Stimulated activated CD8-positive, alpha-beta memory T cell treated with anti-CD3 and anti-CD28 coated beads, Interleukin-7, amount 100 ng/mL, for 4 hours (primary cell): ENCODE measurements at regions not wholly inside any gene's neighbourhood (a gene's known extent, or its start where the extent isn't known, plus 50 kb on each side); places are given as distances from the start of the nearest gene placed in this dataset.

Source experiments
- DNase-seq, 2 donors: peaks; one replicate each; pipeline ENCODE4 v3.0.0-alpha.2; 2020; ENCODE audit warnings: low read depth in 2 of 2

DNA sequence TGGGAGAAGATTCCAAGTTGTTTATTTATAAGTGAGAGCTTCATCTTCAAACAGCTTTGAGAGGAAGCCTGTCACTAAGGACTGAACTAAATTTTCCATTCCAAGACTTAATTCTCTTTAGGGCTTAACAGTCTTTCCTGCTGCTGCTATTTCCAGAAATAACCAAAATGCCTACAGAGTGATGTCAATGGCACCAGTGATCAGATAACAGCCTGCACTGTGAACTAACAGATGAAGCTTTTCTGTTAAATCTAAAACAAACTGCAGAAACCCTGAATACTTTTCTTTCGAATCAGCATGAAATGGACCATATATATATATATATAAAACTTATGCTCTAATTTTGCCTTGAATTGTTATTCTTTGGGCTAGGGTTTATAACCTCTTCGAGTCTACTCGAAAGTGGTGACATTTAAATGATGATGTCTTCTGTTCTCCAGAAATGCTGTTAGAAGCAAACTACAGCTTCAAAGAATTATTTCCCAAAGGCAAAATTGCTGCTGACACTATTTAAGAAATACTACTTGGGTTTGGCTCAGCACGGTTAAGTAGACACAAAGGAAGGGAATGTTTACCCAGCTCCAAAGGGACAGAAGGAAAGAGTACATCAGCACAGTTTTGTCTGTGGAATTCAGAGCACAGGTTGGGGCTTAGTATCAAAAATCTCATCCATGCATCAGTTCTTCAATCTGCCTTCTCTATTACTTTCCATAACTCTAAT is 238.5 kb upstream of the LRRN1 start:
- no peak for DNase-seq

DNA sequence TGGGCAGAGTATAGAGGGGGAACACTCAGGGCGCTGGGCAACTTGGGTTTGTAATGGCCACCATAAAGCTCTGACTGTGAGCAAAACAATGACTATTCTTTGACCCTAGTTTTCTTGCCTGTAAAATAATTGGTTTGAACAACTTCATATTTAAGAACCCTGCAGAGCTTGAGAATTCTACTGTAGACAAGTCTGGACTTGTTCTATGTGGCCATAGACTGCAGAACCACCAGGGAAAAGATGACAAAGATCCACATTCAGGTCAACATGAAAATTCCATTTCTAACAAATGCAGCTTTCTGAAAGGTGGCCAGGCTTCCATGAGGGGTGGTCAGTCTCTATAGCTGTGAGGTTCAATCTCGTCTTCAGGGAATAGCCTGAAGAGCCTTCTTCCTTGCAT is 239.4 kb upstream of the LRRN1 start:
- no peak for DNase-seq

DNA sequence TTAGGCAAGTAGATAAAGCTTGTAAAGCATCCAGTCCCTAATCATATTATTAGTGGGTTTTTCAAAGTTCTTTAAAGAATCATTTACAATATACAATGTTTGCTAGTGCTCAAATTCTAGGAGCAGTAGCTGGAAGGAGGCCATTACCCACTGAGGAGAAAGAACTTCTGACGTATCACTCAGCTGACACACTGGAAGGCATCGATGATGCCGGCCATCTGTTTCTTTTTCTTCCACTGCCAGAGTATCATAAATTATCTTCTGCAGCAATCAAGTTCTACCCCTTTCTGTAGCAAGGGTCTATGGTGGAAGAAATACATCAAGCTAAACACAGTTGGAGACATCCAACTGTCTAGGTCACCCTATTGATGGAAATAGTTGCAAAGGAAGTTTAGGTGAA is 243.2 kb upstream of the LRRN1 start:
- DNase-seq = no peak

DNA sequence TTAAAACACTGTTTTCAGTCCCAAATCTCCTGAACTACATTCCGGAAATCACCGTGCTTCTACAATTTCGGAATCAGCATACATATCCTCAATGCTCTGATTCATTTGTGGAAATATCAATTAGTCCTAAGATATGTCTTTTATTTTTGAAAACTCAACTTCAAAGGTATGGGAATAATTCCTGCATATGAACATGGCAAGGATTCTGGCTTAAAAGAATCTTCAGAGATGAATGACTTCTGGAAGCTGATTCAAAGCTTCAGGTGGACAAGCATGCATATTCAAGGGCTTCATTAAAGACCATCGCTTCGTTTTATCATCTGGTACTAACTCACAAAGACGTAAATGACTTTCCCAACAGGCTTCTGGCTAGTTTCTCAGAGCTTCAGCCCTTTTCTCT is 246.0 kb upstream of the LRRN1 start:
- DNase-seq = no peak

DNA sequence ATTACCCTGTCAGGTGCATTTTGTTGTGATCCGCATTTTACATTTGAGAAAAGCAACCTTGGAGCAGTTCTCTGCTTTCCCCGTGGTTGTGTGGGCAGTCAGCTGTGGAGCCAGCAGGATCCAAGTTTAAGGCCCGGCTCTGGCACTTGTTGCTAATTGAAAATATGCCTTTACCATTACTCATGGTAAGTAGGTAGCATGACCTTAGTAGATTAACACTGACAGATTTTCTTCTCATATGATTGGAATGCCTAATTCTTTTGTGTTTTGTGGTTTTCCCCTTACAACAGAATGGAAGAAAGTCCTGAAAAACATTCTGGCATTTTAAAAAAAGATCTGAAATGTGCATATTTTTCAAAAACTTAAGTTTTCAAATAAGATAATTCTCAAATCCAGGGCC is 246.5 kb upstream of the LRRN1 start:
- no peak for DNase-seq

DNA sequence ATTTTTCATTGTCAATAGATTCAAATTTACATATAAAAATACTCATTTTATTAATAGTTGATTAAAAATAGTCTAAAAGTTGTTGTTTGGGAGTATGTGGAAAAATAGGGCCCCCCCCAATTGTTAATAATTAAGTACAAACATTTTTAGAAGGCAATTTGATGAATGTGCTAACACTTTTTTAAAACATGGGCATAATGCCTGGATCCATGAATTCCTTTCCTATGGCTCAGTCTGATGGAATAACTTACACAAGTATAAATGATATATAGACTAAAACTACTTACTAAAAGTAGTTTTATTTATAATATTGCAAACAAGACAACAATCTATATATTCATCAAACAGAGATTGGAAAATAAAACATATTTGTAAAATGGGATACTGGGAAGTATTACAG is 247.2 kb upstream of the LRRN1 start:
- no peak for DNase-seq

DNA sequence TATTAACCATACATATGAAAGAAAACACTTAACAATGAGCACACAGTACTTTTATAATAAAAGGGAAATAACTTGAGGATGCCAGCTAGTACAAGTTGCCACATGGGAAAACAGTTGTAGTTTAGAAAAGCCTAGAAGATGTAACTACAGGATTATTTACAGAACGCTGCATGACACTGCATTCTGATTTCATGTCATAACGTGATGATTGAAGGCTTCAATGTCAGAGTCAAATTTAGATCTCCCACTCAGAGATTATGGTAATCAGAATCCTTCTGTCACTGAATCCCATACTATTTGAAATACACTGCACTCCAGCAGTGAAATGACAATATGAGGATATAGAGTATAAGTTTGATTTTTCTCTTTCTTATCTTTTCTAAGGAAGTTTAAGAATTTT is 253.9 kb upstream of the LRRN1 start:
- DNase-seq = no peak

DNA sequence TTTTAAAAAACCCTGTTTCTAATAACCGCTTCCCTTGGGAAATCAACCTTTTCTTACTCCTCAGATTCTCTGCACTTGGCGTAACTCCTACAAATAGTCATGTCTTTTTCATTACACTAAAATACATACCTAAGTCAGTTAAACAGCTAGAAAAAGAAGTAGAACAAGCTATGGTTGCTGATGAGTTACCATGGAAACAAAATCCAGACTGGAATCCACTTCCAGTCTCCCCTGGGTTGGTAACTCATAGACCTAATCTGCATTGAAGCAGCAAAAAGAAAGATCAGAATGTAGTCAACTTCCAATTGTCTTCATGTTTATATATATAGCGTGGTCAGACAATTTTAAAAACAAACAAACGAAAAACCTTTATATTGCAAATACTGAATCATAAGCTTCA is 260.8 kb upstream of the LRRN1 start:
- DNase-seq = no peak

DNA sequence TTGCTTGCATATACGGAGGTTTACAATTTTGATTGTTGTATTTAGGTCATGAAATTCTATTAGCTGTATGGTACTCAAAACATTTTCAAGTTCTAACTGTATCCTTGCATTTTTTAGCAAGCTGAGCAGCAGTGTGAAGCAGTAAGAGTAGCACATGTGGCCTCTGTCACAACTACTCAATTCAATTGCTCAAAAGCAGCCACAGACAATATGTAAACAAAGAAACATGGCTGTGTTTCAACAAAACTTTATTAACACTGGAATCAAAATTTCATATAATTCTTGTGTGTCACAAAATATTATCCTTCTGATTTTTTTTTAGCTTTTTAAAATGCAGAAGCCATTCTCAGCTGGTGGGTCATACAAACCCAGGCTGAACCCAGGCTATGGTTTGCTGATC is 266.7 kb upstream of the LRRN1 start:
- no peak for DNase-seq

DNA sequence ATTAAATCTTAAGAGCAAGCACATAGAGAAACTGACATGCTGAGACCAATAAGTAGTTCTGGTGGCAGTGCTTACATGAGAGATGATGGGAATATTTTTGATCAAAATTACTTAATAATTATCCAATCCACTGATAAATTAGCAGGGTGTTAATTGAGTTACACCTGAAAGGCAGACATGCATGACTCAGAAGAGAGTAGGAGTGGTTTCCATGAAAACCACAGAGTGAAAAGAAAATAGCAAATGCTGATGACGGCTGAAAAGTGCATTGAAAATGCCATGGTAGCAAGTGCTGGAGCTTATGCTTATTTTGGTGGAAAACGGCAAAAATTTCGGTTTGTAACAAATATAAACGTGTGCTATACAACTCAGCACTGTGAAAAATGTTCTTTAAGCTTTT is 267.8 kb upstream of the LRRN1 start:
- DNase-seq = no peak

DNA sequence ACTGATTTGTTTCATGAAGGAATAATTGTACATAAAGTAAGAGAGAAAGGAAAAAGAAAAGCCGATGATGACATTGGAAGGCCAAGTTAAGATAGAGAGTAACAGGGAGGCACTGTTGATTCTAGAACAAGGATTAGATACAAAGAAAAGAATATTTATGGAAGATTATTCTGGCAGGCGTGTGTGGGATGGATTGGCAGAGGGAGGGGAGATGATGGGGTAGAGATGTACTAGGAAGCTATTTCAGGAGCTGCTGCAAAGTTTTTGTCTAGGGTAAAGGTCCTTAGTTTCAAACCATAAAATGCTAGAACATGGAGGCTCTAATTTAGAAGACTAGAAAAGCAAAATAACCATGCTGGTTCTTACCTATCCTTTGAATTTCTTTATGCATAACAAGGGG is 280.0 kb upstream of the LRRN1 start:
- no peak for DNase-seq

DNA sequence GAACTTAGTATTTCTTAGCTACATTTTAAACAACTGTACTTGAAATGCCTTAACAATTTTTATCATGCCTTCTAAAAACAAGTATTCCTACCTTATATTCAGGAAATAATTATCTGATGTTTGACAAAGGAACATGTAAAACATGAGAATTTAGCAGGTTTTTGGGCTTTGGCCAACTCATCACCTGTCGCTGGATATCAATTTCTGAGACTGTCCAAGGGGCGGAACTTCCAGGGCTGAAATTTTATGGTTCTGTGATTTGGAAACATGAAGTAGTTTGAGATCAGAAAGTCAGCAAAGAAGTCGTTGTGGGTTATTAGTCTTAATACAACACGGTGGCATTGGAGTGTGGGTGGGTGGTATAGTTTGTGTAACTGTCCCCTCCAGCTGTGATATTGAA is 282.2 kb upstream of the LRRN1 start:
- no peak for DNase-seq

DNA sequence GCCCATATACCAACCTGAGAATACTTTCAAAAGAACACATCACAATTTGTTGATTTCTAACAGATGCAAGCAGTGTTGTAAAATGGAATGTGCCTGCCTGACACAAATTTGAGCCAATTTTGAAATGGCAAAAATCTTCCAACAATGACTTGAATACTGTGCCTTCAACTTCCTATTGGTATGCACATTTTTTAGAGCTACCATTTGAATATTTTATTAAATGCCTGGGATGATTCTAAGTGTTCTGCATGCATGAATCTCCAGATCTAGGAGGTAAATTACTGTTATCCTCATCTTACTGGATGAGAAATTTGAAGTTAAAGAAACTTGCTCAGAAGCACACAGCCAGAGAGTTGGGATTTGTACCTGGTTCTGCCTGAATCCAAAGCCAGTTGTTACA is 282.8 kb upstream of the LRRN1 start:
- no peak for DNase-seq

DNA sequence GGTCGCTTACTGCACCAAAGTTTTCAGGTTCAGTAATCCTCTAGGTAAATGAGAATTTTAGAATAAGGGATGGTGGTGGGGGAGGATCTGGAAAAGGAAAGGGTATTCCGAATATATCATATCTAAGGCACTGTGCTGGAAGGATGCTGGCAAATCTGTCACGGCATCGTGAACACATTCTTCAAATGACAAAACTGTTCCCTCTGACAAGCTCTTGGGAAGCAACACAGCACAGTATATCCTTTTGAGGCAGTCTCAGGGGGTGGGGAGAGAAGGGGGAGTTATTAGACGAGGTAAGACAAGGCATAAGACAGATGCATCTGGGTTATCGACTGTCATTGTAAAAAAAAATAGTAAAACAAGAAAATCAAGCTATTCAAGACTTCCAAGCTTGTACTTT is 289.6 kb upstream of the LRRN1 start:
- DNase-seq = no peak

DNA sequence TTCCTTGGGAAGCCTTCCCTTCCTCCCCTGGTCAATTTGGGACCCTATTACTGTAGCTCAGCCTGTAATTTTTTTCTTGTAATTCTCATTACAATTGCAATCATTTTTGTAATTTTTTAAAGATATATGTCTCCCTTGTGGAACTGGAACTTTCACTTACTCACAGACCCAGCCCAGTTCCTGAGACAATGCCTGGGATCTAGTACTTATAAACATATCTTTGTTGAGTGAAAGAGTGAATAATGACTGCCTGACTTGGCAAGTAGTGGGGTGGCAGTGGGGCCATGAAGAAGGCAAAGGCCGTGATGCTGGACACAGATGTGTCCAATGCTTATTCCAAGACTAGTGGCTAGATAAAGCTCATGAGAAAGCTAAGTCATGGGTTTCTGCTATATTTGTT is 294.5 kb upstream of the LRRN1 start:
- no peak for DNase-seq

DNA sequence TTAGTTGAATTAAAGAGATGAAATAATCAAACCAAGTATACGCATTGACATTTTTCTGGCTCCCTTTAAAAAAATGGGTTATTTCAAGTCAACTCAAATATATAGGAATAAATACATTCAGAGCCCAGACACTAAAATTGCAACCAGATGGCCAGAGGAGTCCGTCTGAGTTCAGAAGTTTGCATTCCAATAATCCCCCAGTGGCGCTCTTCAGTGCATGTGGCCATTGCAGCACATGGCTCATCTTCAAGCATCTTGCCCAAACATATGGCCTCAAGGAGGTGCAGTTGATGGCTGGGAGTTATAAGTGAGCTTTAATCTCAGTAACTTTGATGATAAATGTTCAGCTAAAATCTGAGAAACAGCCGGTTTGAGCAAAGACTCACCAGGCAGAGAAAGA is 295.8 kb upstream of the LRRN1 start:
- DNase-seq = no peak

DNA sequence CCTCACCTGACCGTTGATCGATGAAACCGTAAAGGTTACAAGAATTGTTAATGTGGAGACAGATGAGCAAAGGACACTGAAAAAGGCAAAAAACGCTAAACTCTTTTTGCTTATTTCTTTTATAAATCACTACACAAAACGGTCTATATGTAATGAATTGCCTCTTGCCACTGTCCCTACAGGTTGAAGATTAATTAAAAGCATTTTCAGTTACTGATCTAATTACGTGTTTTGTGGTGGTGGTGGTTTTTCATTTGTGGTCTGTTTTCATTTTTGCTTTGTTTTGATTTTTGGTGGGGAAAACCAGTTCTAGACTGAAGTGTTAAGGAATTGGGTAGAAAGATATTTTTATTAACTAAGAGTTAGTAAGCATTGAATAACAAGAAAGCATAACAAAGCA is 299.2 kb upstream of the LRRN1 start:
- no peak for DNase-seq

DNA sequence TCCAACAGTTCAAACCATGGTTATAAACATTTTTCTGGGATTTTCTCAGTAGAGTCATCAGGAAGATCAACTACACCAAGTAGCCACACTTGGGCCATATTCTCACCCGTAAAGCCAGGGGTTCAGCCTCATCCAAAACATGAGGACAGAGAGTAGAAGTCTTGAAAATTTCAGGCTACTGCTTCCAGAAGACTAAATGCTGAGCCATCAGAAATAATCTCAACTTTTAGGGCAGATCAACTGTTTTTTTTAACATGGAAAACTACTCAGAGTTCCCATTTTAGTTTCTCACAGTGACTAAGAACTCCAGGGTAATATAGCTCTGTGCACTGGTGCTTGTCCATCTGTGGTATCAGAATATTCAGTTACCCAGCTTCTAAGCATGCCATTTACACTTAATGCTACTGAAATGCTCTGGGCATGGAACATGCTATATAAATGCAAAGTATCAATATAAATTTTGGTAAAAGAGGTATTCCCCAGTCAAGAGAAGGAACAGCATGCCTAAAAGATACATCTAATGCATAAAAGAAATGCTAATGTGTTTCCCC is 300.1 kb upstream of the LRRN1 start:
- DNase-seq = no peak

DNA sequence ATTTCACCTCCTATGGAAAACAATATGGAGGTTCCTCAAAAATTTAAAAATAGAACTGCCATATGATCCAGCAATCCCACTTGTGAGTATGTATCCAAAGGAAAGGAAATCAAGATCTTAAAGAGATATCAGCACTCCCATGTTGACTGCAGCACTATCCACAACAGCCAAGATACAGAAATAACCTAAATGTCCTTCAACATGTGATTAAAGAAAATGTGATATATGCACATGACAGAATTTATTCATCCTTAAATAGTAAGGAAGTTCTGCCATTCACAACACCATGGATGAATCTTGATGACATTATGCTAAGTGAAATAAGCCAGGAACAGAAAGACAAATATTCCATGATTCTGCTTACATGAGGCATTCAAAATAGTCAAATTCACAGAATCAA is 303.6 kb upstream of the LRRN1 start:
- no peak for DNase-seq

DNA sequence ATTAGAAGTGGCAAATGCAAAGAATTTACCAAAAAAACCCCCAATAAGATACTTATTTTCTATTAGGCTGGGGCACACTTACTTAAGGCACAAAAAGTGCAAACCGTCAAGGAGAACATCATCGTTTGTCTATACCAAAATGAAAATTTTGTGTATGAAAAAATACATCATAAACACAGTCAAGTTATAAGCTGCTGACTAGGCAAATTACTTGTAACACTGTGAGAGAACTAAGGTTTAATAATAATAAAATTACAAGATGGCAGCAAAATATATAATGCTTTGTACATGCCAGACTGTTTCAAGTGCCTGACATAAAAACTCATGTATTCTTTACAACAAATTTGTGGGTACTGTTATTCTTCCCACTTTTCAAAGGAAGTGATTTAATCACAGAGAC is 297.2 kb upstream of the CRBN start:
- no peak for DNase-seq

DNA sequence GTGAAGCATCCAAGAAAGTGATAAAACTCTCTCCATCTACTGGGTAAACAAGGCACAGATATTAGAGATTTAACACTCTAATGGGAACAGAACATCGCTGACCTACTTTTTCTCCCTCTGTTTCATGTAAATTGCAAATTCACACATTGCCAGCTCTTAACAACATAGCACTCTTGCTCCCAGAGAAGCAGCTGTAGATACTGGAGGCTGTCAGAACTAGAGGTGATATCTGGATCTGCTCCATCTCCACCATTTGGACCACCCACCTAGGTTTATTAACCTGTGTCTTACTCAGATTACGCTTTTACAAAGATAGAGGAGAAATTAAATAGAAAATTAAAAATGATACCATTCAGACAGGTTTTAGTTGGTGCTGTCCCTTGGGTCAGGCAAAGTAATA is 289.1 kb upstream of the CRBN start:
- DNase-seq = no peak

DNA sequence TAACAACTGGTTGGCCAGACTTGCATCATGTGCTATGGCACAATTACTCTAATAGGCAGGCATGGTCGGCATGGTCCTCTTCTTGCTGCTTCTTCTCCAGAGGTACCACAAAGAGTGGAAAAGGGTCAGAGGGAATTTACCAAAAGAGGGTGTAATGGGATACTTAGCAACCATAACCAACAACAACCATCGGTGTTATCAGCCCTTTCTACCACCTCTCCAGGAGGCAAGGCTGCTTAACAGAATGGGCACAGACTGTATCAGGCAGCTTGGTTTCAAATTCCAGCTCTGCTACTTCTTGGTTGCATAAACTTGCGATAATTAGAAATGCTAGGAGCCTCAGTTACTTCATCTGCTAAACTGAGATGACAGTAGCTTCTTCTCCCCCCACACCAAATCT is 284.6 kb upstream of the CRBN start:
- no peak for DNase-seq

DNA sequence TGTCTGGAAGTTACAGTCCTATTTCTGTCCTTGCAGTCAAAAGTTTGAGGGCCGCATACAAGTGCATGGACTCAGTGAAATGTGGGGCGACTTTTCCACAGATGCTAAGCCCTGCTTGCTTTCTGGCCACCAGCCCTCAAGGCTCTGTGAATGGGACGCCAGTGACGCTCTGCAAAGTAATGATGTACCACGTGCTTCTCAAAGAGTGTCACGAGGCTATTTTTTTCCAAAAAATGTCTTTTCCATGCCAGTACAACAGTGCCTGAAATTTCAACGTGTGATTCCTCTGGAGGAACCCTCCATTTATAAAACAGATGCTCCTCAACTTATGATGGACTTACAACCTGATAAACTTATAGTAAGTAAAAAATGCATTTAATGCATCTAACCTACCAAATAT is 281.8 kb upstream of the CRBN start:
- DNase-seq = no peak

DNA sequence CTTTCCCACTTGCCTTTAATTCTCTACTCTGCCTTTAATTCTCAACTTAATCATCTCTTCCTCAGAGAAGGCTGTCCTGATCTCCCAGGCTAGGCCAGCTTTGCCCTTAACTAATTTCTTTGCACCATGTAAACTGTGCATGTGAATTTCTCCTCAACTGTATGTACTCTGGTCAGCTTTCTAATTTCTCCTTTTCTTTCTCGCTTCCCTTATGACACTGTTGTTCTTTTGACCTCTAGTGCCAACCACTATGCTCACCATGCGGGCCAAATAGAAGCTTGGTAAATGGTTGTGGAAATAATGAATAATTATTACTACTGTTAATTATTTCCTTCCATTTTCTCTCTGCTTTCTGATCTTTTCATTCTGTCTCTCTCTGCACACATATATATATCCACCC is 269.0 kb upstream of the CRBN start:
- DNase-seq = no peak
